Posterior cingulate gyrus (tissue), 11 donors: ENCODE measurements at regions not wholly inside any gene's neighbourhood (a gene's known extent, or its start where the extent isn't known, plus 50 kb on each side); places are given as distances from the start of the nearest gene placed in this dataset.
"Not testable (repeated sequence)": the region's sequence is repeated elsewhere in the genome, so short reads cannot be mapped to it uniquely, and the experiment has no call there.

Experiments
- DNase-seq, 10 donors: peaks; one replicate each; pipeline versions ENCODE4 v3.0.0 to v3.0.0-alpha.2; 2020 to 2021; ENCODE audit warnings: mixed read lengths in 3 of 10
- intact Hi-C: fragments of 100-400 bp; cut with DNase I; formaldehyde crosslinking; loops from one replicate; pipeline ENCODE4 v1.15.1; 2023

GRCh38 chr1:228887101-228887500 lies 151.8 kb downstream of the RHOU start:
- no peak for DNase-seq
- intact Hi-C loops: no loop called here

- intact Hi-C loops: no loop called here
- no peak for DNase-seq
Measured at GRCh38 chr1:228887960-228888359, 152.7 kb downstream of the RHOU start.

GRCh38 chr1:228889289-228889688 lies 154.0 kb downstream of the RHOU start:
- intact Hi-C loops: no loop called here
- DNase-seq: no peak

- intact Hi-C loops: no loop called here
- DNase-seq: no peak
Measured at GRCh38 chr1:228891272-228892034, 156.2 kb downstream of the RHOU start.

- intact Hi-C loops, DNase-seq: not testable (repeated sequence)
Measured at GRCh38 chr1:228892200-228892599, 156.9 kb downstream of the RHOU start.

- DNase-seq: no peak
- intact Hi-C loops: no loop called here
Measured at GRCh38 chr1:228894442-228894989, 159.2 kb downstream of the RHOU start.

- no peak for DNase-seq
- intact Hi-C loops: no loop called here
Measured at GRCh38 chr1:228897901-228898300, 162.6 kb downstream of the RHOU start.

GRCh38 chr1:228898582-228898992 lies 163.3 kb downstream of the RHOU start:
- DNase-seq: no peak
- intact Hi-C loops: no loop called here

GRCh38 chr1:228899421-228899956 lies 164.2 kb downstream of the RHOU start:
- intact Hi-C loops: no loop called here
- no peak for DNase-seq

GRCh38 chr1:228900099-228900885 lies 165.0 kb downstream of the RHOU start:
- DNase-seq: peak in 1 of 10 donors; percentile 84

GRCh38 chr1:228900886-228901392 lies 165.7 kb downstream of the RHOU start:
- intact Hi-C loops: loop anchor here (5.0 kb wide), 1 partner anchor 164 kb away; the partner anchor contains the start of gene RHOU
- DNase-seq: no peak

More at GRCh38 chr1:228900099-228900885, 165.0 kb downstream of the RHOU start:
- intact Hi-C loops: loop anchor here (5.0 kb wide), 1 partner anchor 163 kb away; the partner anchor contains the start of gene RHOU

GRCh38 chr1:228901936-228902681 lies 166.8 kb downstream of the RHOU start:
- intact Hi-C loops: loop anchor here (5.0 kb wide), 1 partner anchor 165 kb away; the partner anchor contains the start of gene RHOU
- no peak for DNase-seq

GRCh38 chr1:228902781-228903433 lies 167.6 kb downstream of the RHOU start:
- DNase-seq: peak; percentile 33 to 95 (median 72)
- intact Hi-C loops: loop anchor here (5.0 kb wide), 1 partner anchor 166 kb away; the partner anchor contains the start of gene RHOU

- intact Hi-C loops: loop anchor here (5.0 kb wide), 1 partner anchor 166 kb away; the partner anchor contains the start of gene RHOU
- DNase-seq: peak in 2 of 10 donors; percentile 40 to 86
Measured at GRCh38 chr1:228903434-228904071, 168.3 kb downstream of the RHOU start.

GRCh38 chr1:228904222-228904621 lies 168.9 kb downstream of the RHOU start:
- intact Hi-C loops: loop anchor here (5.0 kb wide), 1 partner anchor 167 kb away; the partner anchor contains the start of gene RHOU
- DNase-seq: no peak

GRCh38 chr1:228905701-228906101 lies 170.4 kb downstream of the RHOU start:
- no peak for DNase-seq
- intact Hi-C loops: no loop called here

GRCh38 chr1:228906223-228906860 lies 171.1 kb downstream of the RHOU start:
- intact Hi-C loops: no loop called here
- DNase-seq: no peak
